ENCODE measurements at regions not wholly inside any gene's neighbourhood (a gene's known extent, or its start where the extent isn't known, plus 50 kb on each side); places are given as distances from the start of the nearest gene placed in this dataset.

GRCh38 chr18:22046473-22046872 lies 122.9 kb upstream of the GATA6 start:
- intact Hi-C loops (cut with DNase I), result no loop called here
- DNase-seq (no peak), ATAC-seq (no peak)
- H3K4me1 ChIP-seq, result no peaks in the 10 kb centered on the region
- H3K27ac ChIP-seq, result no peak overlapping the region
- H3K4me3 ChIP-seq, result no peak overlapping the region
- H3K27me3 ChIP-seq, result no peaks in the 10 kb centered on the region
- TF ChIP-seq CTCF (IDR thresholded peaks at IDR 0.05), result no peak
- H3K9me3 ChIP-seq, result no peaks in the 10 kb centered on the region
- H3K36me3 ChIP-seq, result no peaks in the 10 kb centered on the region

- TF ChIP-seq CTCF (IDR thresholded peaks at IDR 0.05), result no peak
- Histone ChIP-seq H3K27ac (no peak overlapping the region), H3K36me3 (no peaks in the 10 kb centered on the region), H3K4me1 (no peaks in the 10 kb centered on the region), H3K27me3 (no peaks in the 10 kb centered on the region), H3K4me3 (no peak overlapping the region), H3K9me3 (no peaks in the 10 kb centered on the region)
- intact Hi-C loops (cut with DNase I), result no loop called here
- no peak for ATAC-seq
- DNase-seq, result no peak
These were observed 121.9 kb upstream of the GATA6 start for GRCh38 chr18:22047485-22047884.

GRCh38 chr18:22048221-22048620 lies 121.2 kb upstream of the GATA6 start:
- no peak for DNase-seq
- Histone ChIP-seq H3K9me3 (no peaks in the 10 kb centered on the region), H3K4me1 (no peaks in the 10 kb centered on the region), H3K36me3 (no peaks in the 10 kb centered on the region), H3K27me3 (no peaks in the 10 kb centered on the region), H3K4me3 (no peak overlapping the region), H3K27ac (no peak overlapping the region)
- intact Hi-C loops (cut with DNase I), result no loop called here
- TF ChIP-seq CTCF (IDR thresholded peaks at IDR 0.05), result no peak
- ATAC-seq, result no peak

- intact Hi-C loops (cut with DNase I), result no loop called here
- no peak for TF ChIP-seq CTCF (IDR thresholded peaks at IDR 0.05)
These were observed 120.3 kb upstream of the GATA6 start for GRCh38 chr18:22048932-22049615.

GRCh38 chr18:22052405-22053105 lies 116.8 kb upstream of the GATA6 start:
- intact Hi-C loops (cut with DNase I), result no loop called here
- no peak for TF ChIP-seq CTCF (IDR thresholded peaks at IDR 0.05)

More at GRCh38 chr18:22048932-22049615, 120.3 kb upstream of the GATA6 start:
- Histone ChIP-seq H3K27me3 (no peaks in the 10 kb centered on the region), H3K4me1 (no peaks in the 10 kb centered on the region), H3K9me3 (peaks cover 0 to 3% of the 10 kb centered on the region in 2 donors), H3K27ac (no peak overlapping the region), H3K36me3 (no peaks in the 10 kb centered on the region), H3K4me3 (no peak overlapping the region)
- DNase-seq (no peak), ATAC-seq (no peak)

More at GRCh38 chr18:22052405-22053105, 116.8 kb upstream of the GATA6 start:
- no peaks in the 10 kb centered on the region for H3K4me1 ChIP-seq
- no peak overlapping the region for H3K4me3 ChIP-seq
- H3K36me3 ChIP-seq, result no peaks in the 10 kb centered on the region
- H3K9me3 ChIP-seq, result peaks cover 0 to 9% of the 10 kb centered on the region in 2 donors
- no peak overlapping the region for H3K27ac ChIP-seq
- no peaks in the 10 kb centered on the region for H3K27me3 ChIP-seq
- DNase-seq (no peak), ATAC-seq (no peak)

All from left lung (tissue), 4 donors.